Liver (tissue), 8 donors: ENCODE measurements at regions not wholly inside any gene's neighbourhood (a gene's known extent, or its start where the extent isn't known, plus 50 kb on each side); places are given as distances from the start of the nearest gene placed in this dataset.

Experiments used
- DNase-seq: peaks from one replicate; pipeline ENCODE4 v3.0.0-alpha.2; 2017; ENCODE audit warnings: low spot score
- H3K27ac ChIP-seq, 2 donors: one replicate each; pipeline ENCODE4 v1.7.0; 2013; ENCODE audit warnings: inconsistent platforms in 2 of 2, low read length in 2 of 2, control low read depth in 1 of 2, low read depth in 1 of 2, mild to moderate bottlenecking in 1 of 2
- H3K27me3 ChIP-seq, 4 donors: one replicate each; pipeline versions ENCODE4 v1.6.1 to v1.7.0; 2013; ENCODE audit warnings: low read length in 3 of 4, inconsistent platforms in 1 of 4, mild to moderate bottlenecking in 1 of 4, moderate library complexity in 1 of 4; ENCODE audit not compliant: control insufficient read depth in 4 of 4, insufficient read depth in 4 of 4
- H3K36me3 ChIP-seq, 4 donors: one replicate each; pipeline versions ENCODE4 v1.6.1 to v1.7.0; 2013; ENCODE audit warnings: low read length in 3 of 4, mild to moderate bottlenecking in 3 of 4, low read depth in 1 of 4, moderate library complexity in 1 of 4; ENCODE audit not compliant: control insufficient read depth in 4 of 4, insufficient read depth in 3 of 4
- H3K4me1 ChIP-seq, 4 donors: one replicate each; pipeline versions ENCODE4 v1.6.1 to v1.7.0; 2013; ENCODE audit warnings: low read length in 3 of 4, mild to moderate bottlenecking in 3 of 4, moderate library complexity in 1 of 4; ENCODE audit not compliant: control insufficient read depth in 4 of 4, insufficient read depth in 4 of 4
- H3K4me3 ChIP-seq, 3 donors: one replicate each; pipeline versions ENCODE4 v1.6.1 to v1.7.0; 2013; ENCODE audit warnings: low read length in 3 of 3, control low read depth in 1 of 3, low read depth in 1 of 3, mild to moderate bottlenecking in 1 of 3
- H3K9ac ChIP-seq, 2 donors: one replicate each; pipeline ENCODE4 v1.7.0; 2013; ENCODE audit warnings: low read length in 2 of 2, mild to moderate bottlenecking in 2 of 2, moderate library complexity in 2 of 2, control low read depth in 1 of 2, low read depth in 1 of 2
- H3K9me3 ChIP-seq, 4 donors: one replicate each; pipeline versions ENCODE4 v1.6.1 to v1.7.0; 2013; ENCODE audit warnings: low read length in 3 of 4; ENCODE audit not compliant: control insufficient read depth in 4 of 4
- ATF3 ChIP-seq: IDR thresholded peaks from 2 replicates; pipeline ENCODE4 v1.6.1; 2016; ENCODE audit warnings: antibody characterized with exemption
- CTCF ChIP-seq: fragments of 150-350 bp; IDR thresholded peaks from 2 replicates; pipeline ENCODE4 v1.5.1; 2017; ENCODE audit warnings: improper control_type of control experiment, low read depth, low read length; ENCODE audit not compliant: missing input control
- EGR1 ChIP-seq, 2 donors: IDR thresholded peaks; 2 replicates each; pipeline ENCODE4 v1.6.1; 2016 to 2018; ENCODE audit warnings: antibody characterized with exemption in 2 of 2, low read depth in 2 of 2
- FOXA1 ChIP-seq: IDR thresholded peaks from 2 replicates; pipeline ENCODE4 v1.6.1; 2016; ENCODE audit warnings: antibody characterized with exemption
- FOXA2 ChIP-seq: IDR thresholded peaks from 2 replicates; pipeline ENCODE4 v1.6.1; 2016; ENCODE audit warnings: antibody characterized with exemption
- HNF4A ChIP-seq, 2 donors: conservative IDR thresholded peaks; 2 replicates each; pipeline ENCODE4 v1.6.1; 2016; ENCODE audit warnings: antibody characterized with exemption in 2 of 2, mild to moderate bottlenecking in 2 of 2
- HNF4G ChIP-seq: IDR thresholded peaks from 2 replicates; pipeline ENCODE4 v1.6.1; 2016; ENCODE audit warnings: antibody characterized with exemption
- MAX ChIP-seq: IDR thresholded peaks from 2 replicates; pipeline ENCODE4 v1.6.1; 2016; ENCODE audit warnings: antibody characterized with exemption
- RAD21 ChIP-seq, 2 donors: IDR thresholded peaks; 2 replicates each; pipeline ENCODE4 v1.6.1; 2016; ENCODE audit warnings: antibody characterized with exemption in 2 of 2, mild to moderate bottlenecking in 2 of 2
- REST ChIP-seq: IDR thresholded peaks from 2 replicates; pipeline ENCODE4 v1.6.1; 2016; ENCODE audit warnings: antibody characterized with exemption, mild to moderate bottlenecking
- SP1 ChIP-seq: IDR thresholded peaks from 2 replicates; pipeline ENCODE4 v1.6.1; 2018; ENCODE audit warnings: antibody characterized with exemption, mild to moderate bottlenecking
- TAF1 ChIP-seq: conservative IDR thresholded peaks from 2 replicates; pipeline ENCODE4 v1.6.1; 2016; ENCODE audit warnings: antibody characterized with exemption, mild to moderate bottlenecking
- ZBTB33 ChIP-seq: IDR thresholded peaks from 2 replicates; pipeline ENCODE4 v1.6.1; 2016; ENCODE audit warnings: antibody characterized with exemption
- WGBS: extraction: QIAGEN DNeasy Blood & Tissue Kit; methylation state at CpG from one replicate; pipeline ENCODE4 v1.1.7; 2013; 5-methylcytosine and 5-hydroxymethylcytosine counted together
- donor health status: healthy.
- donor health status: healthy.
- donor health status: healthy.
- donor health status: healthy.
- donor health status: healthy.

GRCh38 chr6:67916399-67916798 is 718.7 kb upstream of the ADGRB3 start:
- WGBS: 64% methylated on average over 2 of the region's 2 CpGs
- Histone ChIP-seq H3K9ac (no peak overlapping the region), H3K27me3 (no peaks in the 10 kb centered on the region), H3K27ac (no peak overlapping the region), H3K36me3 (no peaks in the 10 kb centered on the region), H3K4me1 (no peaks in the 10 kb centered on the region), H3K4me3 (no peak overlapping the region), H3K9me3 (no peaks in the 10 kb centered on the region)
- TF ChIP-seq HNF4G (no peak), SP1 (no peak)
- DNase-seq: no peak

- H3K9ac ChIP-seq: no peak overlapping the region
- no peak overlapping the region for H3K4me3 ChIP-seq
- no peaks in the 10 kb centered on the region for H3K27me3 ChIP-seq
- no peak for DNase-seq
- no peak for TF ChIP-seq ZBTB33
- TF ChIP-seq HNF4A (conservative IDR thresholded peaks at IDR 0.05): no peak
- TF ChIP-seq MAX: no peak
- TF ChIP-seq FOXA2: no peak
- TF ChIP-seq TAF1: no peak
- TF ChIP-seq ATF3: no peak
- TF ChIP-seq RAD21 (IDR thresholded peaks at IDR 0.05): no peak
- no peak for TF ChIP-seq HNF4G
- no peak for TF ChIP-seq EGR1 (IDR thresholded peaks at IDR 0.05; ENCODE audit: low read depth in 2 of 2)
- no peak for TF ChIP-seq CTCF
- no peak for TF ChIP-seq REST
- no peak for TF ChIP-seq FOXA1
- TF ChIP-seq SP1: no peak
- H3K9me3 ChIP-seq: no peaks in the 10 kb centered on the region
- 39% methylated on average over 1 of the region's 1 CpG for WGBS
- no peaks in the 10 kb centered on the region for H3K4me1 ChIP-seq
- H3K36me3 ChIP-seq: no peaks in the 10 kb centered on the region
- no peak overlapping the region for H3K27ac ChIP-seq
Observed at GRCh38 chr6:67914419-67914818, 720.7 kb upstream of the ADGRB3 start.
